Liver (tissue), 3 donors: ENCODE measurements at regions not wholly inside any gene's neighbourhood (a gene's known extent, or its start where the extent isn't known, plus 50 kb on each side); places are given as distances from the start of the nearest gene placed in this dataset.

Source experiments
- EGR1 ChIP-seq, 2 donors: IDR thresholded peaks; 2 replicates each; pipeline ENCODE4 v1.6.1; 2016 to 2018; ENCODE audit warnings: antibody characterized with exemption in 2 of 2, low read depth in 2 of 2
- FOXA1 ChIP-seq: IDR thresholded peaks from 2 replicates; pipeline ENCODE4 v1.6.1; 2016; ENCODE audit warnings: antibody characterized with exemption
- HNF4A ChIP-seq, 2 donors: conservative IDR thresholded peaks; 2 replicates each; pipeline ENCODE4 v1.6.1; 2016; ENCODE audit warnings: antibody characterized with exemption in 2 of 2, mild to moderate bottlenecking in 2 of 2
- RAD21 ChIP-seq, 2 donors: IDR thresholded peaks; 2 replicates each; pipeline ENCODE4 v1.6.1; 2016; ENCODE audit warnings: antibody characterized with exemption in 2 of 2, mild to moderate bottlenecking in 2 of 2
- SP1 ChIP-seq: IDR thresholded peaks from 2 replicates; pipeline ENCODE4 v1.6.1; 2018; ENCODE audit warnings: antibody characterized with exemption, mild to moderate bottlenecking
- YY1 ChIP-seq: IDR thresholded peaks from 2 replicates; pipeline ENCODE4 v1.6.1; 2016; ENCODE audit warnings: antibody characterized with exemption, mild to moderate bottlenecking
- ZBTB33 ChIP-seq: IDR thresholded peaks from 2 replicates; pipeline ENCODE4 v1.6.1; 2016; ENCODE audit warnings: antibody characterized with exemption
- TF ChIP-seq, protein P1 (sequence below): fragments of 150-350 bp; IDR thresholded peaks from 2 replicates; pipeline ENCODE4 v1.5.1; 2017; ENCODE audit warnings: improper control_type of control experiment, low read depth, low read length; ENCODE audit not compliant: missing input control
- TF ChIP-seq, protein P2 (sequence below): IDR thresholded peaks from 2 replicates; pipeline ENCODE4 v1.6.1; 2016; ENCODE audit warnings: antibody characterized with exemption
- TF ChIP-seq, protein P3 (sequence below): IDR thresholded peaks from 2 replicates; pipeline ENCODE4 v1.6.1; 2016; ENCODE audit warnings: antibody characterized with exemption, mild to moderate bottlenecking
- donor health status: healthy.
- donor health status: healthy.

DNA sequence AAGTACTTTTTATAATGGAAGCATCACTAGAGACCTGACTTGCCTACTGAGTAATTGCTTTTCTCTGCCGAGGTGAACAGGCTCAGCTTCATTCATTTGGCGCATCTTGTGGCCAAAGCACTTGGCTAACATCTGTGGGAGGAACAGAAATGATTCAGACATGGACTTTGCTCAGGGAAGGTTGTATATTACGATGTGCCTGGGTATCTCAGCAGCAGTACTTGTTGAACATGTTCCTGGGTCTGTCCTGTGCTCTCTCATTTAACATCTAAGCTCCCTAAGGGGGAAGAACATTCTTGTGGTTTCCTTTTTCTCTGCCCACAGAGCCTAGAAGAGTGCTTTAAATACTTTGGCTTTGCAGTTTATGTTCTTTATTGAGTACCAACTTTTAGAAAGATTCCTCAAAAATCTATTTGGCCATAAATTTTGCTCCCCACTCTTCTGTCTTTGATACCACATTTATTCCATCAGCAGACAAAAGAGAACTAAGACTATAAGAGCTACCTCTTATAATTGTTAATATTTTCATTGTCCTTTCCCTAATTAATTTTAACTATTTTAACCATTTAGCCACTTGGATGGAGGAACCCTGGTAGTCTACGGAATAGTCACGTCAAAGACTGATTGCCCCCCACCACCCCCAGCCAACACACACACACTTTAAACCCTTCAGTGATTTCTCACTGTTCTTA, 101.2 kb upstream of the EGLN3 start:
- TF ChIP-seq ZBTB33, result no peak
- TF ChIP-seq, protein P1, sequence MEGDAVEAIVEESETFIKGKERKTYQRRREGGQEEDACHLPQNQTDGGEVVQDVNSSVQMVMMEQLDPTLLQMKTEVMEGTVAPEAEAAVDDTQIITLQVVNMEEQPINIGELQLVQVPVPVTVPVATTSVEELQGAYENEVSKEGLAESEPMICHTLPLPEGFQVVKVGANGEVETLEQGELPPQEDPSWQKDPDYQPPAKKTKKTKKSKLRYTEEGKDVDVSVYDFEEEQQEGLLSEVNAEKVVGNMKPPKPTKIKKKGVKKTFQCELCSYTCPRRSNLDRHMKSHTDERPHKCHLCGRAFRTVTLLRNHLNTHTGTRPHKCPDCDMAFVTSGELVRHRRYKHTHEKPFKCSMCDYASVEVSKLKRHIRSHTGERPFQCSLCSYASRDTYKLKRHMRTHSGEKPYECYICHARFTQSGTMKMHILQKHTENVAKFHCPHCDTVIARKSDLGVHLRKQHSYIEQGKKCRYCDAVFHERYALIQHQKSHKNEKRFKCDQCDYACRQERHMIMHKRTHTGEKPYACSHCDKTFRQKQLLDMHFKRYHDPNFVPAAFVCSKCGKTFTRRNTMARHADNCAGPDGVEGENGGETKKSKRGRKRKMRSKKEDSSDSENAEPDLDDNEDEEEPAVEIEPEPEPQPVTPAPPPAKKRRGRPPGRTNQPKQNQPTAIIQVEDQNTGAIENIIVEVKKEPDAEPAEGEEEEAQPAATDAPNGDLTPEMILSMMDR, result no peak
- TF ChIP-seq, protein P2, sequence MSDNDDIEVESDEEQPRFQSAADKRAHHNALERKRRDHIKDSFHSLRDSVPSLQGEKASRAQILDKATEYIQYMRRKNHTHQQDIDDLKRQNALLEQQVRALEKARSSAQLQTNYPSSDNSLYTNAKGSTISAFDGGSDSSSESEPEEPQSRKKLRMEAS, result no peak
- no peak for TF ChIP-seq YY1
- TF ChIP-seq FOXA1, result no peak
- TF ChIP-seq RAD21 (IDR thresholded peaks at IDR 0.05), result no peak
- TF ChIP-seq SP1, result no peak
- TF ChIP-seq, protein P3, sequence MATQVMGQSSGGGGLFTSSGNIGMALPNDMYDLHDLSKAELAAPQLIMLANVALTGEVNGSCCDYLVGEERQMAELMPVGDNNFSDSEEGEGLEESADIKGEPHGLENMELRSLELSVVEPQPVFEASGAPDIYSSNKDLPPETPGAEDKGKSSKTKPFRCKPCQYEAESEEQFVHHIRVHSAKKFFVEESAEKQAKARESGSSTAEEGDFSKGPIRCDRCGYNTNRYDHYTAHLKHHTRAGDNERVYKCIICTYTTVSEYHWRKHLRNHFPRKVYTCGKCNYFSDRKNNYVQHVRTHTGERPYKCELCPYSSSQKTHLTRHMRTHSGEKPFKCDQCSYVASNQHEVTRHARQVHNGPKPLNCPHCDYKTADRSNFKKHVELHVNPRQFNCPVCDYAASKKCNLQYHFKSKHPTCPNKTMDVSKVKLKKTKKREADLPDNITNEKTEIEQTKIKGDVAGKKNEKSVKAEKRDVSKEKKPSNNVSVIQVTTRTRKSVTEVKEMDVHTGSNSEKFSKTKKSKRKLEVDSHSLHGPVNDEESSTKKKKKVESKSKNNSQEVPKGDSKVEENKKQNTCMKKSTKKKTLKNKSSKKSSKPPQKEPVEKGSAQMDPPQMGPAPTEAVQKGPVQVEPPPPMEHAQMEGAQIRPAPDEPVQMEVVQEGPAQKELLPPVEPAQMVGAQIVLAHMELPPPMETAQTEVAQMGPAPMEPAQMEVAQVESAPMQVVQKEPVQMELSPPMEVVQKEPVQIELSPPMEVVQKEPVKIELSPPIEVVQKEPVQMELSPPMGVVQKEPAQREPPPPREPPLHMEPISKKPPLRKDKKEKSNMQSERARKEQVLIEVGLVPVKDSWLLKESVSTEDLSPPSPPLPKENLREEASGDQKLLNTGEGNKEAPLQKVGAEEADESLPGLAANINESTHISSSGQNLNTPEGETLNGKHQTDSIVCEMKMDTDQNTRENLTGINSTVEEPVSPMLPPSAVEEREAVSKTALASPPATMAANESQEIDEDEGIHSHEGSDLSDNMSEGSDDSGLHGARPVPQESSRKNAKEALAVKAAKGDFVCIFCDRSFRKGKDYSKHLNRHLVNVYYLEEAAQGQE, result no peak
- TF ChIP-seq EGR1 (IDR thresholded peaks at IDR 0.05; ENCODE audit: low read depth in 2 of 2), result no peak
- TF ChIP-seq HNF4A (conservative IDR thresholded peaks at IDR 0.05), result no peak
